Breast epithelium (tissue), 3 donors: ENCODE measurements at regions not wholly inside any gene's neighbourhood (a gene's known extent, or its start where the extent isn't known, plus 50 kb on each side); places are given as distances from the start of the nearest gene placed in this dataset.

Experiments used
- POLR2A ChIP-seq: fragments of 450-650 bp; IDR thresholded peaks from one replicate; pipeline ENCODE4 v1.6.1; 2016; ENCODE audit warnings: antibody characterized with exemption, mild to moderate bottlenecking, moderate library complexity
- TF ChIP-seq, protein P1 (sequence below), 3 donors: fragments of 450-650 bp; IDR thresholded peaks; one replicate each; pipeline ENCODE4 v1.5.1; 2016 to 2017; ENCODE audit warnings: antibody characterized with exemption in 3 of 3, mild to moderate bottlenecking in 3 of 3, moderate library complexity in 3 of 3

DNA sequence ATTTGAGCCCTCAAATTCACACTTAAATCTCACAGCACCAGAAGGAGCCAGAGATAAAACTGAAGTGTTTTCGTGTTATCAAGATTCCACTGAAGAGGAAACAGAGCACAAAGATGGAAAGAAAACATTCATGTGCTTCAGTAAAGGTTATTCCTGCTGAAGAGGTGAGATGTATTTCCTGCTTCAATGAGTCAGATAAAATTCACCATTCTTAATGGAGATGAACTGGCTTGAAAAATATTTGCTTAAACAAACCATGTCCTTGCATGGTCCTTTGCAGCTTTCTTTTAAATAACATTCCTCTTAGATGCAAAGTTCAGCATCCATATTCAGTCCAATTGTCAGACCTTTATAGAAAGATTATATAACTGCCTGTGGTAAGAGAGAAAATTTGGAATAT, 294.2 kb downstream of the IPMK start:
- TF ChIP-seq, protein P1, sequence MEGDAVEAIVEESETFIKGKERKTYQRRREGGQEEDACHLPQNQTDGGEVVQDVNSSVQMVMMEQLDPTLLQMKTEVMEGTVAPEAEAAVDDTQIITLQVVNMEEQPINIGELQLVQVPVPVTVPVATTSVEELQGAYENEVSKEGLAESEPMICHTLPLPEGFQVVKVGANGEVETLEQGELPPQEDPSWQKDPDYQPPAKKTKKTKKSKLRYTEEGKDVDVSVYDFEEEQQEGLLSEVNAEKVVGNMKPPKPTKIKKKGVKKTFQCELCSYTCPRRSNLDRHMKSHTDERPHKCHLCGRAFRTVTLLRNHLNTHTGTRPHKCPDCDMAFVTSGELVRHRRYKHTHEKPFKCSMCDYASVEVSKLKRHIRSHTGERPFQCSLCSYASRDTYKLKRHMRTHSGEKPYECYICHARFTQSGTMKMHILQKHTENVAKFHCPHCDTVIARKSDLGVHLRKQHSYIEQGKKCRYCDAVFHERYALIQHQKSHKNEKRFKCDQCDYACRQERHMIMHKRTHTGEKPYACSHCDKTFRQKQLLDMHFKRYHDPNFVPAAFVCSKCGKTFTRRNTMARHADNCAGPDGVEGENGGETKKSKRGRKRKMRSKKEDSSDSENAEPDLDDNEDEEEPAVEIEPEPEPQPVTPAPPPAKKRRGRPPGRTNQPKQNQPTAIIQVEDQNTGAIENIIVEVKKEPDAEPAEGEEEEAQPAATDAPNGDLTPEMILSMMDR (IDR thresholded peaks at IDR 0.05) = no peak
- no peak for TF ChIP-seq POLR2A
